Stimulated activated CD4-positive, alpha-beta T cell treated with anti-CD3 and anti-CD28 coated beads, Interleukin-1b, Interleukin-23, amount 100 ng/mL, for 4 hours (primary cell): ENCODE measurements at regions not wholly inside any gene's neighbourhood (a gene's known extent, or its start where the extent isn't known, plus 50 kb on each side); places are given as distances from the start of the nearest gene placed in this dataset.
A peak's percentile ranks its signal among the peaks of the same experiment; 100 is the strongest.
"Not testable (repeated sequence)": the region's sequence is repeated elsewhere in the genome, so short reads cannot be mapped to it uniquely, and the experiment has no call there.

Experiments used
- DNase-seq, 2 donors: peaks; one replicate each; pipeline ENCODE4 v3.0.0-alpha.2; 2020; ENCODE audit warnings: low read depth in 2 of 2

DNA sequence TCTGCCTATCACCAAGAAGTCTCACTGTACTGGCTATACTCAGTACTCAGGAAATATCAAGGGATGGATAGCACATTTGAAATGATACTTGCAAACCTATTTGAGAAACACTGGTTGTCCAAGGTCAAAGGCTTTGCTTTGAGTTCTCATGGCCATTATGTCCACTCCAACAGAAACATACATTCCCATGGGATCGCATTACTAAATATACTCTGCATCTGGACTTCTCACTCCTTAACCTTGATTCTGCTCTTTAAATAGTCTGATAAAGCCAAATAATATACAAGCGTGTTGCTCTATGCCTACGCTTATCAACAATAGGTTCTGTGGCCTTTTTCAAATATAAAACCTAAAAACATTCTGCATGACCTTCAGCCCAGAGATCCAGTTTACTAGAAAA, 1054.8 kb downstream of the MRPL39 start:
- no peak for DNase-seq

DNA sequence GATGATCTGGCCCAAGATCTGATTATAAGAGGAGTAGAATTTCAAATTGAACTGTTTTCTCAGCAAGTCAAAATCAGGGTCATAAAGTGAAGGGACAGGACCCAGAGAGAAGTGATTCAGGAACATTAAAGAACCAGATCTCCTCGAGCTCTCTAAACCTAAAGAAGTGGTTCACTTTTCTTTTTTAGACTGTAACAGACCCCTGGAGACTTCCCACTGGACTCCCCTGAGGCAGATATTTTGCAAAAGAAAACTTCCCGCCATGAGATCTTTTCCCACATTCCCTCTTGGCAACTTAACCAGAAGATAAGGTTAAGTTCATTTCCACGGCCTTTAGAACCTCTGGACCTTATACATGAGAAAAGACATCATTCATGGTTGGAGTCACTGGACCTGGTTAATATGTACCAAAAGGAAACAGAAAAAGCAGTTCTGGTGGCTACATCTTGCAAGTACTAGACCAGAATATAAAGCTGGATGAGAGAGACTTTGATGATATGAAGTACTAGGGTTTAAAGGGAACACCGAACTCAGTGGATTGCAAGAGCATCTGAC, 1061.4 kb downstream of the MRPL39 start:
- no peak for DNase-seq

DNA sequence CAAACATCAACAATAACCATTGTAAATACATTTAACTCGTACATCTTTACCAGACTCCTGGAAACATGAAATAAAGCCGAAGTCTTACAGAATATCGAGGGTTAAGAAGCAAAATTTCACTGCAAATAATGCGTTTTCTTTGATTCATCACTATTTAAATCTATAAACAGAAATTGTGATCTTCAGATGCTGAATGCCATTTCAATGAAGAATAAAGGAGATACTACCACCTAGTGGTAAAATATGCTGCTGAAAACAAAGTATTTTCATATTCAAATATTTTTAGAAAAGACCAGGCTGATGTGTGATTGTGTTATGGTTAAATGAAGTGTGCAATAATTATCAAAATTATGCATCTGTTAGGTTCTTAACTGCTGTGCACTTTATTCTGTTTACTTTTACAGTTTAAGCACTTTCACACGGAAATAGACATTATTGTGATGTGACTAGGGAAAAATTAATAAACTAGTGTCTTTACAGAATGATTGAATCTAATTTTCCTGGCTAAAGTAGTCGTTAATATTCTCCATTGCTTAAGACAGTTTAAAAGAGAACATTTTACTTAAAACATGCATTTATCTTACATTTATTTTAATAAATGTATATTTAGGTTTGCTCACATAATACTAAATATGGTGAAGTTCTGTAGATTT, 1093.1 kb downstream of the MRPL39 start:
- DNase-seq, result no peak

DNA sequence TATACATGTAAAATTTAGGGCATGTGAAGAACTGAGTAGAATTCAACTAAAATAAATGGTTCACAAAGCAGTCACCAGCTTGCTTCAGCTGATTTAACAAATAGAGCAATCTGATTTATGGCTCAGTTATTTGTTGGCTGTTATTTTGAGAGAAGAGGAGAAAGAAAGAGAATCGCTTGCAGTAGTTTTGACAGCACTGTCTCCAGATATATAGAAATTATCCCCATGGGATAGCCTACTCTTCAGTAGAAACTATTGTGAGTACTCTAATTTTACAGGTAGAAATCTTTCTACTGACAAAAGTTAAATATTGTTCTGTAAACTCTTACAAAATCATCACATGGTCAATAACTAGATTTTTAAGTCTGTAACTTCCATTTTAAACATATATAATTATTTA, 1098.2 kb downstream of the MRPL39 start:
- DNase-seq, result no peak

DNA sequence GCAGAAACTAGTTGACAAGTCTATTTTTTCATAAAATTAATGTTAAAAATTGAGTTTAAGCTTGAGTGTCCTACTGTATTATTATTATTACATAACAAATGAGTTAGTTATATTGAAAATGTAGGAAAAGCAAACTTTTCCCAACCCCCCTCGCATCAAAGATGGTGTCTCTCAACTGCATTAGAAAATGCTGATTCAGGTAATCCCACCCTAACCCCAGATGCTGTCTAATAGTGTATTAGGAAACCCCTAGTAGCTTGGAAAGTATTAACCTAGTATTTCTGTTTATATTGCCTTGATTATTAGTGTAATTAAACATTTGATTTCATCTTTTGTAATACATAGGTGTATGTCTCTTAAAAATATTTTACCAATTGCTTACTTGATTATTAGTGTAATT, 1120.3 kb downstream of the MRPL39 start:
- DNase-seq, result no peak

DNA sequence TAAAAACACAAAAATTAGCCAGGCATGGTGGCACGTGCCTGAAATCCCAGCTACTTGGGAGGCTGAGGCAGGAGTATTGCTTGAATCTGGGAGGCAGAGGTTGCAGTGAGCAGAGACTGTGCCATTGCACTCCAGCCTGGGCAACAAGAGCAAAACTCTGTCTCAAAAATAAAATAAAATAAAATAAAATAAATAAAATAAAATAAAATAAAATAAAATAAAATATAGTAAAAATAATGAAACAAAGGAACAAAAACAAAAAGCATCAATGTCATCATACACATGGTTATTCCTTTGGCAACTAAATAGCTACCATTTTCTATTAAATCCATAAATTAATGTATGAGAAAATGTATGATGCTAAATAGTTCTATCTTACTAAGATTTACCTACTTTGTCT, 1123.9 kb downstream of the MRPL39 start:
- not testable (repeated sequence) for DNase-seq

DNA sequence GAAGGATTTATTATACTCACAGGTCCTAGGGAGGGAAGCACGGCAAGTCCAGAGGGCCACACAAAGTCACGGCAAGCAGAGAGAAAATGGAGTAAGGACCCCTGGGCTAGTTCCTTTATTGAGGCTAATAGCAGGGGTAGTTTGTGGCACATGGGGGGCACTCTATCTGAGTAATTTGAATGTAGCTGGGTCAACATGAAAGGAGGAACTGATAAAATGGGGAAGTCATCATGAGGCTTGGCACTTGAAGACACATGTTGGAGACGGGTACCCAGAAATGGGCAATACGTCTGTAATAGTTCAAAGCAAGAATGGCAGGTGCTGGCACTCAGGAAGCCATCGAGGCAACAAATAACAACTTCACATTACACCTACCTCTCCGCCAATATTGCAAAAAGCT, 1136.4 kb downstream of the MRPL39 start:
- no peak for DNase-seq

DNA sequence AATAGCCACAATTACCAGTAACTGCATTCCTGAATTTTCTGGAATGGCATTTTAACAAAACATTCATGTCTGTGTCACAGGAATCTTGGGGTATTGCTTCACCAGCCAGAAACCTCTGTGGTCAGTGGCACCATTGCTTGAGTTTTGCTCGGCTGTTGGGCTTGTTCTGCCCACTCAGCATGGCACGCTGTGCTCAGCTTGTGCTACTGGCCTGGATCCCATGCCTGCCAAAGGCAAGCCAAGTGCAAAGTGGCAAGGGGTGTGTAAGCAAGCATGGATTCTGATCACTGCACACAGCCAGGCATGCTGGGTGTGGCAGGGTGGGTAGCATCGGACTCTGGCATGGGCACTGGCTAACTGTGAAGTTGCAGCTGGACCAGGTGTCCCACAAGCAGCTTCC, 1150.9 kb downstream of the MRPL39 start:
- DNase-seq, result no peak

DNA sequence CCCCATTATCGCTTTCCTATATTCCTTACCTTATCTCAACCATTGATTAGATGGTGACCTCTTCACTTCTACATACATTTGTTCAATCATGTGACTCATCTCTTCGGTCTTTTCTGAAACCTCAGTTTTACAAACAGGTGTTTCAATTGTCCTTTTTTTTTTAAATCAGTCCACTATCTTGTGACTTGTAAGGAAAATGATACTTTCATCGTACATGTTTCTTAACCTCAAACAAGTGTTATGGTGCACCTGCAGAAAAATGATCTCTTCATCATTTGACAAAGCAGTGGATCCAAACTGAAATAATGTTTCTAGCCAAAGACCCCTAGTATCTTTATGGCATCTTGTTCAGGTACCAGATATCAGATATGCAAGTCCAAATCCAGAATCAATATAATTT, 1157.2 kb downstream of the MRPL39 start:
- no peak for DNase-seq

DNA sequence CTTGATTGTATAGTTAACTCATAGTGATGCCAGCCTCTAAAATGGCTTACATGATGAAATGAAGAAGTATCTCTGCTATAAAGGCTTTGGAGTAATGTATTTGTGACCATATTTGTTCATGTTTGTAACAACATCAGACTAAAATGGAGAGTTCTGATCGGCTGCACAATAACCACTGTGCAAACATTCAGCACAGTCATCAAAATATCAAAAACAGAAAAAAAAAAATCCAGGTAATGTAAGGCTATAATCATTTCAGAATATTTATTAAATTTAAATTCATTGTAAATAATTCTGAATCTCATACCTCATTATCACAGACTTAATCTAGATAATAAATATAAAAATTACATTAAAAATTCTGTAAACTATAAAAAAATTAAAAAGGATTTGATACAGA, 1161.8 kb downstream of the MRPL39 start:
- DNase-seq, result no peak

DNA sequence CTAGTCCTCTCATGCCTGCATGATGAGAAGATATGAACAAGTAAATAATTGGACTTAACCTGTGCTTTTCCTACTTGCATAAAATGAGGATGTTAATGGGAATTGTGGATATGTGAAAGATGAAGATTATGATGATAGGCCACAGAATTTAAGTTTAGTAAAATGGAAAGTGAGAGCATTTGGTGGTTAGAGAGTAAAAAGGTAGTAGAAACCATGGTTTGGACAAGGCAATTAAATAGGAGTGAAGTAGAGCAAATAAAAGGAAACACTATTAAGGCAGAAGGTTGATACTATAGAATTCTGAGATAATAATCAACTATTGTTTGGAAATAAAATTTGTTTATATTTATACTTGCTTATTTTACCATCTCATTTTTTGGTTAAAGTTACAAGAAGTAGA, 1162.5 kb downstream of the MRPL39 start:
- DNase-seq, result no peak

DNA sequence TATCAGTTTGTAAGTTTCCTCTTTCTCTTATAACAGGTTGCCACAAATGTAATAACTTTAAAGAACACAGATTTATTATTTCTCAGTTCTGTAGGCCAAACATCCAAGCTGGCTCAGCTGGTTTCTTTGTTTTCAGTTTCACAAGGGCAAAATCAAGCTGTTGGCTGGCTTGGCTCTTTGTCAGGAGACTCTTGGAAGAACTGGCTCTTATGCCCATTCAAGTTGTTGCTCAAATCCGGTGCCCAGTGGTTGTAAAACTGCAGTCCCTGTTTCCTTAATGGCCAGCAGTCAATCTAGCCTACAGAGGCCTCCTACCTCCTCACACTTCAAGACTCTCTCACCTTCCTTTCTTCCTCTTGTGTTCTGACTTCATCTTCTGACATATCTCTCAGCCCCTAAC, 1171.0 kb downstream of the MRPL39 start:
- DNase-seq, result no peak

DNA sequence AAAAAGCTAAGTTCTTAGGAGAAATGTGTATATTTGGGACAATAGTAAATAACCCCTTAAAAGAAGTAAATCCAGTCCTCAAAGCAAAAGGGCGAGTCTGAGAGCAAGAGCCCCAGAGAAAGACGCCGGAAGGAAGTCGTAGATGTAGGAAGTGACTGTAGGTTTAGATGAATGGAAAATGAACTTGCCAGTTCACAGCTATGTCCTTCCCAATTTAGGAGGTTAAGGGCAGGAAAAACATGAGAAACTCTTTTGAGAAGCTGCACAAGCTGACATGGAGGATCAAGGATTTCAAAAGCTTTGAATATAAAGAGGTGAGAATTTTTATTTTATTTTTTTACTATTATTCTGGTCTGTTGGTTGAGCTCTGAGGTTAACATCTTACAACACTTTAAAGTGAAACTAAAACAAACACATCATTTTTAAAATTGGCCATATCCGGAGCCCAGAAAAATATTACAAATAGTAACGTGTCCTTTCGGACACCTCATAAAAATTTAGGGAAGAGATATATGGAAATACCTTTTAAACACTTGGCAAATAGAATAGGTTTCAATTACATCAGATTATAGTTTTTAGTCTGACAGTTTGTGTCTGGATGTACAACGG, 1178.6 kb downstream of the MRPL39 start:
- DNase-seq, result no peak

DNA sequence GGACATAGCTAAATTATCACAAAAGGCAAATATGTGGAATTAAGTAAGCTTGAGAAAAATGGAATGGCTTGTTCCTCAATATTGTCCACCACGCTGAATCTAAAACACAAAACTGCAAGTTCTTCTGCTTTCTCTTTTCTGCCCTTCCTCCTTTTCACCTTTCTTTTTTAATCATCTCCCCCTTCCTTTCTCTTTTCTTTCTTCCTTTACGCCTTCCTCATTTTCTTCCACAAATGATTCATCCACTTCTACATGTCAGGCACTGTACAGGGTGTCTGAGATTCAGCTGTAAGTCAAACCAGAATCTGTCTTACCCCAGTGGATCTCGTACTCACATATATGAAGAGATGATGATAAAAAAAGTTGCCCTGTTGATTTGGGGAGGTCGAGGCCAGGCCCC, 1182.5 kb downstream of the MRPL39 start:
- DNase-seq, result no peak

DNA sequence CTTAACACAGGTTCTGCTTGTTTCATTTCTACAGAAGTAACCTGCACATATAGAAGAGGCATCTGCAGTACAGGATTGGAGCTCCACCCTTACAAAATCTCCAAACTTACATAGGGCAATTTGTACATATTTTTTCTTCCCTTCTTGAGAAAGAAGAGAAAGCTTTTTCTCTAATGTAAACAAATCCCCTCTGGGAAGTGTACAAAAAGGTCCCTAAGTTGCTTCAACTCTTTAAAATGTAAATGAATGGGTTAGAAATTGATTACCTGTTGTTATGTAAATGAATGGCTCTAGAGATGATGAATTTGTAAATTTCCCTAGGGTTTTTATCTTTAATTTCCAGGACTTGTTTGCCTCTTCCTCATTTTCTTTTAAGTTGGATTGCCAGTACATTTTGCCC, 1183.7 kb downstream of the MRPL39 start:
- no peak for DNase-seq

DNA sequence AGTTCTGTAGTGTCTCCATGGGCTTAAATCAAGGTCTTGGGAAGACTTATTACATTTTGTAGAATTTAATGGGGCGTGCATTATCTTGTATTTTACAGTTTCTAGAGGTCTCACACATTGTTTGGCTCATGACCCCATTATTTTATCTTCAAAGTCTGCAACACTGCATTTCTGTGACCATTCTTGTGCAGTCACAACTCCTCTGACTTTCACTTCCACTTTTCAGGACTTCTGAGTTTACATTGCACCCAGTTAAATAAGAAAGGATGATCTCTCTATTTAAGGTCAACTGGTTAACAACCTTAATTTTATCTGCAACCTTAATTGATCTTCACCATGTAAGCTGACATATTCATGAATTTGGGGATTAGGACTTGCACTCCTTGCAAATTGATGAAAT, 1186.6 kb downstream of the MRPL39 start:
- no peak for DNase-seq

DNA sequence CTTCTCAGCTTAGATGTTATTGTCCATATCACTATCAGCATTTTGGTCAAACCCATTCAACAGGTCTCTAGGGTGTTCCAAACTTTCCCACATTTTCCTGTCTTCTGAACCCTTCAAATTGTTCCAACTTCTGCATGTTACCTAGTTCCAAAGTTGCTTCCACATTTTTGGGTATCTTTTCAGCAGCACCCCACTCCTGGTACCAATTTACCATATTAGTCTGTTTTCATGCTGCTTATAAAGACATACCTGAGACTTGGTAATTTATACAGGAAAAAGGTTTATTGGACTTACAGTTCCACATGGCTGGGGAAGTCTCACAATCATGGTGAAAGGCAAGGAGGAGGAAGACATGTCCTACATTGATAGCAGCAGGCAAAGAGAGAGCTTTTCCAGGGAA, 1187.6 kb downstream of the MRPL39 start:
- DNase-seq, result not testable (repeated sequence)

DNA sequence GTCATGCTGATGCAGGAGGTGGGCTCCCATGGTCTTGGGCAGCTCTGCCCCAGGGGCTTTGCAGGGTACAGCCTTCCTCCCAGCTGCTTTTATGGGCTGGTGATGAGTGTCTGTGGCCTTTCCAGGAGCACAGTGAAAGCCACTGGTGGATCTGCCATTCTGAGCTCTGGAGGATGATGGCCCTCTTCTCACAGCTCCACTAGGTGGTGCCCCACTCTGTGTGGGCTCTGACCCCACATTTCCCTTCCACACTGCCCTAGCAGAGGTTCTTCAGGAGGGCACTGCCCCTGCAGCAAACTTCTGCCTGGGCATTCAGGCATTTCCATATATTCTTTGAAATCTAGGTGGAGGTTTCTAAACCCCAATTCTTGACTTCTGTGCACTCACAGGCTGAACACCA, 1188.6 kb downstream of the MRPL39 start:
- DNase-seq, result no peak

DNA sequence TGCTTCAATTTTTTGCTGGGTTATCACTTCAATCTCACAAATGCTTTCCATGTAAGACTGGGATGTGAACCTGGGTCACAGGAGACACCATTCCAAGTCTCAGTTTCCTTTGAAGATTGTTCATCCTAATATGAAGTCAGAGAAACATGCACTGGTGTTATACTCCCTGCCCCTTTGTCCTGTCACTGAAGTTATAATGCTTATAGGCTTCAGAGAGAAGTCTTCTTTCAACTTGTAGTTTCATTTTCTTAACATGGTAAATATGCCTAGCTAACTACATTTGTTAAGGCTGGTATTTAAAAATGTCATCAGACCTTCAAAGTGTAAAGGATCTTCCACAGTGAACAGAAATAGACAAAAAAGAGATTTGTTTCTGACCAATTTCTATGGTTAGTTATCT, 1195.9 kb downstream of the MRPL39 start:
- DNase-seq, result no peak

DNA sequence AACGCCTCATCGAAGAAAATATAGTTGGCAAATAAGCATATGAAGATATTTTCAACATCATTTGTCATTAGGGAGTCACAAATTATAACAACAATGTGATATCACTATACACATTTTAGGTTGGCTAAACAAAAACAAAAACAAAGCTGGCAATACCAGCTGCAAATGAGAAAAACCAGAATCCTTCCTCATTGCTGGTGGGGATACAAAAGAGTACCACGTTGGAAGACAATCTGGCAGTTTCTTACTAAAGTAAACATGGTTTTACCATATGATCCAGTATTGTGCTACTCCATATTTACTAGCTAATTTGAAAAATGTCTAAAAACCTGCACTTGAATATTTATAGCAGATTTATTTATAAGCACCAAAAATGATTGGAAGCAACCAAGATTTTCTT, 1204.1 kb downstream of the MRPL39 start:
- DNase-seq, result no peak

DNA sequence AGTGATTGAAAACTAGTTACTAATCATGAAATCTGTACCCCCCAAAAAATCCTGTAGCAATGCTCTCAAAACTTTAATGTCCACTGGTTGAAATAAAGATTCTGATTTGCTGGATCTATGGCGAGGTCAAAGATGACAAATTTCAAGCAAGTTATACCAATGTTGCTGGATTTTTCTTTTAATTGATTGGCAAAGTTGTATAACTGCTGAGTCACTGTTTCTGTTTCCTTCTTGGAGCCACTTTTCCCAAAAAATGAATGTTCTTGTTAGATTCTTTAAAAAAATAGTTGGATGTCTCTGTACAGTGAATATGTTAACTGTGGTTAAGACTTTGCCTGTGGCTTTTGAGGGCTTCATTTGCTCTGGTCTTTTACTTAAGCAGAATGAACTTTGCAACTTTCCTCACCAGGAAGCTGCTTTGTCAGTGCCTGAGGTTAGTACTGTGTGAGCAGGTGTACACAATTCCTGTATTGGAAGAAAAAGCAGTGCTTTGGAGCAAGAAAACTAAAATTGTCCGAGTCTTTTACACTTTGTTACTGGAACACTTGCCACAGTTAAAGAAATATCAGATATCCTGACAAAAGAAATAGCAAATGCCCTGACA, 1211.9 kb downstream of the MRPL39 start:
- DNase-seq, result no peak

DNA sequence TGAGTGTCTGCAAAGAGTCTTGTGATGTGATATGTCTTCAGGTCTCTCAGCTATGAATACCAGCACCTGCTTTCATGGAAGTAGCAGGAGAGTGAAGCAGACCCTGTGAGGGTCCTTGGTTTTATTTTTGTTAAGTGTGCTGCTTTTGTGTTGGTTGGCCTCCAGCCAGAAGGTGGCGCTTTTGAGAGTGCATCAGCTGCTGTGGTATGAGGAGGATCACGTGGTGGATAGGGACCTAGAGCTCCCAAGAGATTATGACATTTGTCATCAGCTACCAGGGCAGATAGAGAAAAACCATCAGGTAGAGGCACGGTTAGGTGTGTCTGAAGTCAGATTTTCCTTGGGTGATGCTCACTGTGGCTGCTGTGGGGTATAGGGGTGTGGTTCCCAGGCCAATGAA, 1232.1 kb downstream of the MRPL39 start:
- peak in 1 of 2 donors; percentile 1 for DNase-seq

DNA sequence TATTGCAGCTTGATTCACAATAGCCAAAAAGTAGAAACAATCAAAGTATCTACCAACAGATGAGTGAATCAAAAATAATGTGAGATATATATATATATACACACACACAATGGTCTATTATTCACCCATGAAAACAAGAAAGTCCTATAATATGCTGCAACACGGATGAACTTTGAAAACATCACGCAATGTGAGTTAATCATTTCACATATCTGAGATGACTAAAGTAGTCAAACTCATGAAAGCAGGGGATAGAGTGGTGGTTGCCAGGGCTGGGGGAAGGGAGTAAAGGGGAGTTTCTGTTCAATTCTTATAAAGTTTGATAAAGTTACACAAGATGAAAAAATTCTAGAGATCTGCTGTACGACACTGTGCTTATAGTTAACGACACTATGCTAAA, 1234.8 kb downstream of the MRPL39 start:
- DNase-seq, result no peak
